DMS114 treated with DMSO at 0.1 percent for 48 hours (cell line): ENCODE measurements at regions not wholly inside any gene's neighbourhood (a gene's known extent, or its start where the extent isn't known, plus 50 kb on each side); places are given as distances from the start of the nearest gene placed in this dataset.
"Not testable (repeated sequence)": the region's sequence is repeated elsewhere in the genome, so short reads cannot be mapped to it uniquely, and the experiment has no call there.

Experiments
- DNase-seq: peaks from one replicate; lab custom pipeline; 2025; ENCODE audit not compliant: unreplicated experiment; lab: John Stamatoyannopoulos, UW

GRCh38 chr15:66864086-66864830 lies 162.2 kb downstream of the SMAD6 start:
- no peak for DNase-seq

- no peak for DNase-seq
Observed at GRCh38 chr15:66864871-66865281, 162.8 kb downstream of the SMAD6 start.

GRCh38 chr15:66865622-66866611 lies 163.9 kb downstream of the SMAD6 start:
- no peak for DNase-seq

- DNase-seq: no peak
Observed at GRCh38 chr15:66866656-66867055, 164.6 kb downstream of the SMAD6 start.

GRCh38 chr15:66868918-66869317 lies 166.9 kb downstream of the SMAD6 start:
- DNase-seq: no peak

GRCh38 chr15:66870880-66871388 lies 168.9 kb downstream of the SMAD6 start:
- no peak for DNase-seq

GRCh38 chr15:66872405-66872804 lies 170.4 kb downstream of the SMAD6 start:
- DNase-seq: no peak

- not testable (repeated sequence) for DNase-seq
Observed at GRCh38 chr15:66873331-66873730, 171.3 kb downstream of the SMAD6 start.

- DNase-seq: no peak
Observed at GRCh38 chr15:66873856-66874255, 171.8 kb downstream of the SMAD6 start.

GRCh38 chr15:66875588-66876420 lies 173.8 kb downstream of the SMAD6 start:
- no peak for DNase-seq

- no peak for DNase-seq
Observed at GRCh38 chr15:66876421-66876730, 174.3 kb downstream of the SMAD6 start.

GRCh38 chr15:66876731-66877476 lies 174.9 kb downstream of the SMAD6 start:
- DNase-seq: no peak

GRCh38 chr15:66877477-66878271 lies 175.6 kb downstream of the SMAD6 start:
- DNase-seq: no peak

- no peak for DNase-seq
Observed at GRCh38 chr15:66878761-66879160, 176.7 kb downstream of the SMAD6 start.

- DNase-seq: no peak
Observed at GRCh38 chr15:66879531-66880368, 177.7 kb downstream of the SMAD6 start.

GRCh38 chr15:66880380-66881155 lies 178.5 kb downstream of the SMAD6 start:
- no peak for DNase-seq

GRCh38 chr15:66881173-66881905 lies 179.3 kb downstream of the SMAD6 start:
- no peak for DNase-seq
